ENCODE measurements at regions not wholly inside any gene's neighbourhood (a gene's known extent, or its start where the extent isn't known, plus 50 kb on each side); places are given as distances from the start of the nearest gene placed in this dataset.

DNA sequence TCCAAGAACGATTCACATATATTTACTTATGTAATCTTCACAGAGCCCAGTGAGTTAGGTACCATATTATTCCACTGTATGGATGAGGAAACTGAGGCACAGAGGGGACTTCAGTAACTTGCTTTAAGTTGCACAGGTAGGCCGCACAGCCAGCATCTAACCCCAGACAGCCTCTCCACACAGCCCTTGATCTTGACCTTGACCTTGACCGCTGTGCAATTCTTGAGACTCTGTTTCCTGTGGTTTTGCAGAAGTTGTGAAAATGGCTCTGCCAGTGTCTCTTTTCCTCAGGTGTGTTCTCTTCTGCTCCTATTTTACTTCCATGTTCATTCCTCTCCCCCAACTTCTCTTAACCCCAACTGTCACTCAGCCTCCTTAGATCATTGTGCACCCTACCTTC lies 206.5 kb downstream of the SOX11 start:
- DNase-seq, result no peak
- H3K27me3 Mint-ChIP-seq (ENCODE audit: low read depth), result no peaks in the 10 kb centered on the region
- no peak overlapping the region for H3K27ac Mint-ChIP-seq
- H3K9me3 Mint-ChIP-seq, result peaks cover 2 to 3% of the 10 kb centered on the region in 2 donors
- no peaks in the 10 kb centered on the region for H3K4me1 Mint-ChIP-seq (ENCODE audit: low read depth)
- H3K4me3 Mint-ChIP-seq, result no peak overlapping the region
- no peak for ATAC-seq (replicated peaks in 1 of 2)
- peaks cover 0 to 2% of the 10 kb centered on the region in 2 donors for H3K36me3 Mint-ChIP-seq (ENCODE audit: insufficient read depth in 2 of 2)

DNA sequence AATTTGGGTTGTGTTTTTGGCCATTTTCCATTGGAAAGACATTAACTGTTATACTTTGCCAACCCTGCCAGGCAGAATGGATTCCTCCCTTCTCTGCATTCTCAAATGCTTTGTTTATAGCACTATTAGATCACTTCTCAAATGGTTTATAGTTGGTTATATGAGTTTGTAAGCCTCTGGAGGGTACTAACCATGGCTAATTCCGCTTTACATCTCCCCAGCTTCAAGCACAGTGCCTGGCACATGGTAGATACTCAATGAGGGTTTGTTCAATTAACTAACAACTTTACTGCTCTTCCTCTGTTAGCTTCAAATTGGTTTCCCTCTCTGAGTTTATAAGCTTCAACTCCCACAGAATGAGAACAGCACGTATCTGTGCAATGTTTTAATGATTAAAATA lies 213.5 kb downstream of the SOX11 start:
- H3K27ac Mint-ChIP-seq, result no peak overlapping the region
- no peaks in the 10 kb centered on the region for H3K27me3 Mint-ChIP-seq (ENCODE audit: low read depth)
- no peaks in the 10 kb centered on the region for H3K4me1 Mint-ChIP-seq (ENCODE audit: low read depth)
- H3K36me3 Mint-ChIP-seq (ENCODE audit: insufficient read depth in 2 of 2), result no peaks in the 10 kb centered on the region
- peaks cover 2 to 5% of the 10 kb centered on the region in 2 donors for H3K9me3 Mint-ChIP-seq
- no peak overlapping the region for H3K4me3 Mint-ChIP-seq
- no peak for ATAC-seq (replicated peaks in 1 of 2)
- no peak for DNase-seq

DNA sequence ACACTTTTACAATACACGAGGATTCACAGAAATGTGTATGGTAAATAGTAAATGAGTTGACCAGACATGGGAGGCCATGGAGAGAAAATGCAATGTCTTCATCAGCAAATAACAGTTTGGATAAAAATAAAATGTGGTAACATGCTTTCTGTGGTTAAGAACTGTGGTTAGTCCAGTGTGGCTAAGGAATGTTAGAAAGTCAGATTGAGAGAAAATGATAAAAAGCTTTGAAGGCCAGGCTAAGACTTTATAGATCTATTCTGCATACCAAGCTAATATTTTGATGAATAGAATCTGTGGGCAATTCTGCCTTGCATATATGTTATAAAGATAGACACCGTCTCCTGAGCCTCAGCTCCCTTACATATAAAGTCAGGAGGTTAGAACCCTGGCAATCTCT lies 215.9 kb downstream of the SOX11 start:
- Mint-ChIP-seq H3K27me3 (ENCODE audit: low read depth) (no peaks in the 10 kb centered on the region), H3K36me3 (ENCODE audit: insufficient read depth in 2 of 2) (no peaks in the 10 kb centered on the region), H3K27ac (no peak overlapping the region), H3K4me3 (no peak overlapping the region), H3K9me3 (peaks cover 2 to 5% of the 10 kb centered on the region in 2 donors), H3K4me1 (ENCODE audit: low read depth) (no peaks in the 10 kb centered on the region)
- no peak for ATAC-seq (replicated peaks in 1 of 2)
- no peak for DNase-seq

DNA sequence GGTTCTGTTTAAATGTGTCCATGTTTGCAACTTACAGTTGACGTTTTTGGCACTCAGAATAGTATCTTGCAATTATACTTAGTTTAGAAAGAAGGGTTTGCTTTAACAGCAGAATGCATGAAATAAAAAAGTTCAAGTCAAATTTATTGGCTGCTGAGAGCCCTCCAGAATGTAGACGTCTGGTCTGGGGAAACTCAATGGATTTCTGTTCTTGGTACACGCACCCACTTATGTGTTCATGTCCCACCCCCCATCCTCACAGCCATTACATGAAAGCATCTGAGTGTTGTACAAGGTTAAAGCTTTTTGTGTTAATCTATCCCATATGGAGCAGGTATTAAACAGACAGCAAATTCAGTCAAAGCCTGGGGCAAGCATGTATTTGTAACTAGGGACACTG lies 219.5 kb downstream of the SOX11 start:
- Mint-ChIP-seq H3K36me3 (ENCODE audit: insufficient read depth in 2 of 2) (no peaks in the 10 kb centered on the region), H3K4me1 (ENCODE audit: low read depth) (no peaks in the 10 kb centered on the region), H3K9me3 (peaks cover under 1 to 3% of the 10 kb centered on the region in 2 donors), H3K27me3 (ENCODE audit: low read depth) (no peaks in the 10 kb centered on the region), H3K27ac (no peak overlapping the region), H3K4me3 (no peak overlapping the region)
- DNase-seq (no peak), ATAC-seq (replicated peaks in 1 of 2) (no peak)

DNA sequence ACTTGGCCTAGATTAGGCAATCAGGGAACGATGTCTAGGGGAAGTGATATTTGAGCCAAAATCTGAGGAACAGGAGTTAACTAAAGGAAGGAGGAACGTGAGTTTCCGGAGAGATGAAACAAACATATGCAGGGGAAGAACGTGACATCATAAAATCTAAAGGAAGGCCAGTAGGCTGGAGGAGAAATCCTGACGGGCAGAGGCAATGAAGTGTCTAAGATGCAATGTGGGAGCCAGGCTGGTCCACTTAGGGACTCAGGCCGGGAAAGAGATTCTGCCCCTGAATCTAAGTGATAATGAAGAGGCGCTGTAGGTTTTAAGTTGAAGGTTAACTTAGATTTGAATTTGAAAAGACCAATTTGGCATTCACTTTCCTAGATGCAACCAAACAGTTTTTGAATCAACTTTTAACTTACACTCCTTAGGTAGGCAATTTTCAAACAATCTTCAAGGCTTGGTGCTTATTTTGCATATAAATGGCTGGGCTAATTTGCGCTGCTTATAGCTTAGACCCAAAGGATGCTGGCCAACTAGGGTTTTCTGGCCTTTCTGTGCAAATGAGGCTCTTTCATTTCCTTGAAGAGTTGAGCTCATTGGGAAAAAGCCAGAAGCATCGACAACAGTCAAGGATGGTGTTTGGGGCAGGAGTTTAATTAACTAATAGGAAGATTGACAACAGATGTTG lies 221.7 kb downstream of the SOX11 start:
- no peaks in the 10 kb centered on the region for H3K27me3 Mint-ChIP-seq (ENCODE audit: low read depth)
- H3K4me1 Mint-ChIP-seq (ENCODE audit: low read depth), result no peaks in the 10 kb centered on the region
- DNase-seq, result no peak
- ATAC-seq (replicated peaks in 1 of 2), result no peak
- no peaks in the 10 kb centered on the region for H3K36me3 Mint-ChIP-seq (ENCODE audit: insufficient read depth in 2 of 2)
- H3K4me3 Mint-ChIP-seq, result no peak overlapping the region
- no peak overlapping the region for H3K27ac Mint-ChIP-seq
- peaks cover 0 to 3% of the 10 kb centered on the region in 2 donors for H3K9me3 Mint-ChIP-seq

DNA sequence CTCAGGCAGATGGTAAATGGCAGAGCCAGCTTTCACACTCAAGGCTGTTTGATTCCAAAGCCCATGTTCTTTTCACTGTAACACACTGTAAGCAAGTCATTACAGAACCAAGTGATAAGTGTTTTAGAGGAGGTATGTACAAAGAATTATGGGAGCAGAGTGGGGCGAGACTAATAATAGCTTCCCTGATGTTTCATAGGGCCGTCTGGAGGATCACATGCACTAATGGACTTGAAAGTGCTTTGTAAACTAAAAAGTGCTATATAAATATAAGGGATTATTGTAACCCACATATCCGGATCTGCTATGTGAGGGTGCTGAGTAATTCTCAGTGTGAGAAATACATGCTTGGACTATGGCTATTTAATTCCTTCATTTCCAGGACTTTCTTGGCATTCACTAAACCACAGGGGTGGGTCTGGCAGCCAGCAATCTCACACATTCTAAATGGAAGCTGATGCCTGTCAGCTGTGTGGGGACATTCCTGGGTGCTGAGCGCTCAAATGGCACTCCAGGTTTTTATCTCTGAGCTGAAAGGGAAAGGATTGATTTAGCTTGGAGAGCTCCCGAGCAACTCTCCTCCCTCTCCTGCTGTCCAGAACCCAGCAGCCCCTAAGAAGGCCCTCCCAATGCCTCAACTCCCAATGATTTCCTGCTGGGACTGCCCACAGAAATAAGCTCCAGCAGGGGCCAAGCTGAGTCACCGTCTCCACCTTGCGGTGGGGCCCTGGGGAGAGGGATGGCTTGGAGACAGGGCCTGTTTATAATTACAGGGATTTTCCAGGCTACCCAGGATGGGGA lies 222.8 kb downstream of the SOX11 start:
- no peaks in the 10 kb centered on the region for H3K27me3 Mint-ChIP-seq (ENCODE audit: low read depth)
- no peak overlapping the region for H3K4me3 Mint-ChIP-seq
- H3K4me1 Mint-ChIP-seq (ENCODE audit: low read depth), result no peaks in the 10 kb centered on the region
- no peaks in the 10 kb centered on the region for H3K36me3 Mint-ChIP-seq (ENCODE audit: insufficient read depth in 2 of 2)
- H3K27ac Mint-ChIP-seq, result no peak overlapping the region
- DNase-seq, result no peak
- no peak for ATAC-seq (replicated peaks in 1 of 2)
- H3K9me3 Mint-ChIP-seq, result peaks cover 3 to 5% of the 10 kb centered on the region in 2 donors

DNA sequence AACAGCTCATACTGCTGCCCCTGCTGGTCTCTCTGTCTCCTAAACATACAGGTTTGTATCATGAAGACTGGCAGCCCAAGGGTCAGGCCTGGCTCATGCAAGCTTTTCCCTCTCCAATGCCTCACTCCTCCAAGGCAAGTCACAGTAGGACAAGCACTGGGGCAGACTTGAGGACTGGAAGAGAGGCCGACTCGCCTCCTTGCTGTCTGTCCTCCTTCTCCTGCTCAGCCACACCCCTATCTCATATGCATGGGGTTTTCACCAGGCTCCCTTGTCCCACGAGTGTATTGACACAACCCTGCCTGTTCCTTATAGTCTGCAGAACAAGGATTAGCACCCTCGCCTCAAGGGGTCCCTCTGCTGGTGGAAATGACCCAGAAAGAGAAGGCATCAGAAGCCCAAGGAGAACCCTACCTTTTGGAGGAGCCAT lies 223.7 kb downstream of the SOX11 start:
- Mint-ChIP-seq H3K4me3 (no peak overlapping the region), H3K4me1 (ENCODE audit: low read depth) (no peaks in the 10 kb centered on the region), H3K27me3 (ENCODE audit: low read depth) (no peaks in the 10 kb centered on the region), H3K9me3 (peaks cover 3 to 5% of the 10 kb centered on the region in 2 donors), H3K36me3 (ENCODE audit: insufficient read depth in 2 of 2) (no peaks in the 10 kb centered on the region), H3K27ac (no peak overlapping the region)
- peak; percentile 3 to 25 for DNase-seq
- no peak for ATAC-seq (replicated peaks in 1 of 2)

DNA sequence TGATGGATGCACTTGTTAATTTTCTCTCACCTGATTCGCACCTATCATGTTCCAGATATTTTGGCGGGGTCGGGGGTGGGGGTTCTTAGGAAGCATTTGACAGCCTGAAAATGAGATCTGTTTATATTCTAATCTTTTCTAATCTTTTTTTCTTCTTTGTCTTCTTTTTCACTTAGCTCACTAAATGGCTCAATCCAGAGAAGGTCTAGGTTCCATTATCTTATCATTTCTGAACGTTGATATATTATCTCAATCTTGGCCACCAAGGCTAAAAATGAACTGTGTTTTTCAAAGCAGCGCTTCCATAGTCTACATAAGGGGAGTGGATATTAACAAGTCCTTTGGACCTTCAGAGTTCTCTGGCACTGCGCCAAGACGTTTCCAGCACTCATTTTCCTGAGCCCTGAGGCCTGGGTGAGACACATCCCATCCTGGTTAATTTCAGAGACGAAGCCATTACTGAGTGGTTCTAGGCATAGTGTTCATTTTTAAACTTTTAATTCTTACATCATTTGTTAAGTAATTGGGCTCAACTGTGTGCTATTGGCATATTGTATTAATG lies 229.0 kb downstream of the SOX11 start:
- no peak for DNase-seq
- no peak for ATAC-seq (replicated peaks in 1 of 2)
- H3K4me1 Mint-ChIP-seq (ENCODE audit: low read depth), result no peaks in the 10 kb centered on the region
- no peaks in the 10 kb centered on the region for H3K36me3 Mint-ChIP-seq (ENCODE audit: insufficient read depth in 2 of 2)
- H3K27me3 Mint-ChIP-seq (ENCODE audit: low read depth), result no peaks in the 10 kb centered on the region
- no peak overlapping the region for H3K4me3 Mint-ChIP-seq
- H3K27ac Mint-ChIP-seq, result no peak overlapping the region
- peaks cover 4 to 5% of the 10 kb centered on the region in 2 donors for H3K9me3 Mint-ChIP-seq

DNA sequence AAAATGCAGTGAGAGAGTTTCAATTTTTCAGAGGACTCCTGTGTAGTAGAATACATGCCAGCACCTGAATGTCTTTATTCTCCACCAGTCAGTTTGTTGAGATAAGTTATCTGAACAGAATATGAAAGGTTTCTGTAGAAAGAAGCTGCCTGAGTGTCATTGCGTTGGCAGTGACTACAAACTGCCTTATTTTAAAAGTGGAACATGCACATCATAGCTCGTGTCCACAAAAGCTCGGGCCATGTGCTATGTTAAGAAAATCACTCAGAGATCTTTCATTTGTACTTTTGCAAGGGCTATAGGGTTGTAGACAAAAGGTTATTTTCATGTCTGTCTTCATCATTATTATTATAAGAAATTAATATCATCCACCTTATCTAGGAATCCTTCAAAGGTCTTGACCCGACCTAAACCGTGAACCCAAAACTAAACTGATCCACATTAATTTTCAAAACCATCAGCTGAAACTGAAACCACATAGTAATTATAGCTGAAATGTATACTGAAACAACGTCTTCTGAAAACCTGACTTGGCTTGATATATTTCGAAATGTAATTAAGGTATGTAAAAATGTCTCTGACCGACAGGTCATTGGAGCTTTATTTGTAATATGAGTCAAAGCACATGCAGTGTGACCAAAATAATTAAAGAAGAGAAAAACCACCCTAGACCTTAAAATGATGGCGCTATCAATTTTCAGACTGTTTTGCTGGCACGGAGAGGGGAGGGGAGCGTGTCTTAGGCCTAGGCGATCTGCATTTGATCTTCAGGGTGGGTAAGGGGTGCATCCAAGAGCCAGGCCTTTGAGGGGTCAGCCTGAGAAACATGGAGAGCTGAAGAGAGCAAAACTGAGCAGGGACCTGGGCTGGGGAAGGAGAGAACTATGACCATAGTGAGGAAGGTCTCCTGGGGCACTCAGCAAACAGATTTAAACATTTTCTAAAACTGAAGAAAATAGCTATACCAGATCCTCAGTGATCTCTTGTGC lies 232.1 kb downstream of the SOX11 start:
- no peak for DNase-seq
- Mint-ChIP-seq H3K27me3 (ENCODE audit: low read depth) (no peaks in the 10 kb centered on the region), H3K9me3 (peaks cover 5 to 10% of the 10 kb centered on the region in 2 donors), H3K27ac (no peak overlapping the region), H3K36me3 (ENCODE audit: insufficient read depth in 2 of 2) (no peaks in the 10 kb centered on the region), H3K4me3 (no peak overlapping the region), H3K4me1 (ENCODE audit: low read depth) (no peaks in the 10 kb centered on the region)
- no peak for ATAC-seq (replicated peaks in 1 of 2)

DNA sequence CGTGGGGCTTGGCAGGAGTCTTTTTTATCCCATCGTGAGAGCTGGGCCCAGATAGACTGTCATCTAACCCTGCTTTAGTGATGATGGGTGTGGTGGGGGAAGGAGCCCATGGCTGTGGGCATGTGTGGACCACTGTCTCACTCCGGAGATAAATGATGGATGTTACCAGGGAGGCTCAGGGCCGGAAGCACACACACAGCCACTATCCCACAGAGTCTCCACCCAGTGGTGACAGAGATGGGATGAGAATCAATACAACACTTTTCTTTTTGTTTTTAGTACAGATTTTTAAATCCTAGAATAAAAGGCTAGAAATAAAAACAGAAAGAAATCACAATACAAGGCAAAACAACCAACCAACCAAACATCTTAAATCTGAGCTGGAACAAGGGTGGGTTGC lies 233.4 kb downstream of the SOX11 start:
- Mint-ChIP-seq H3K36me3 (ENCODE audit: insufficient read depth in 2 of 2) (no peaks in the 10 kb centered on the region), H3K9me3 (peaks cover 6 to 7% of the 10 kb centered on the region in 2 donors), H3K4me3 (no peak overlapping the region), H3K27ac (no peak overlapping the region), H3K27me3 (ENCODE audit: low read depth) (no peaks in the 10 kb centered on the region), H3K4me1 (ENCODE audit: low read depth) (no peaks in the 10 kb centered on the region)
- no peak for DNase-seq
- no peak for ATAC-seq (replicated peaks in 1 of 2)

DNA sequence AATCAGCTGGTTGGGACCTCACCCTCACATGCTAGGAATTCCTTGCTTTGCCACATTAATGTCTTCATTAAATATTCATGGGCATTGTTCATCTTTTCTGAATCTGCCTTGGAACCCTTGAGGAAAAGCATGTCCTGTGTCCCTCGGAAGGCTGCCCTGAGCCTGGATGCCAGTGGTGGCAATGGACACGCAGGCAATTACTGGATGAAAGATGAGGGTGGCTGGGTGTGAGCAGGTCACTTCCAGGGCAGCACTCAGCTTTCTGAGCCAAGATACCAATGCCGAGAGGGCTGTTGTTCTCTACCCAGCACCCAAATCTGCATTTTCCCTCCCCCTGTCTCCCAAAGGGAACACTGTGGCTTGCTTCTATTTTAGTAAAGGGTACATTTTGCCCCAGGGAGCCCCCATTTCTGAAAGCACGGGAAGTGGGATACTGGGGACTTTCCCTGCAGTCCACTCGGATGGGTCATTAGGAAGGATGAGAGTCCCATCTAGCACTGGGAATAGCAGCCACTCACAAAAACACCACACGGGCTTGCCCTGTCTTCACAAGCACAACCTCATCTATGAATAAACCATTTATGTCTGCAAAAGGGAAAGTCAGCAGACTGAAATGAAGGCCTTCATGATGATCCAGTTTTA lies 234.8 kb downstream of the SOX11 start:
- H3K9me3 Mint-ChIP-seq, result peaks cover 6 to 7% of the 10 kb centered on the region in 2 donors
- no peaks in the 10 kb centered on the region for H3K36me3 Mint-ChIP-seq (ENCODE audit: insufficient read depth in 2 of 2)
- H3K4me3 Mint-ChIP-seq, result no peak overlapping the region
- H3K27ac Mint-ChIP-seq, result no peak overlapping the region
- ATAC-seq (replicated peaks in 1 of 2) (no peak), DNase-seq (no peak)
- no peaks in the 10 kb centered on the region for H3K27me3 Mint-ChIP-seq (ENCODE audit: low read depth)
- H3K4me1 Mint-ChIP-seq (ENCODE audit: low read depth), result no peaks in the 10 kb centered on the region
